Activated CD8-positive, alpha-beta T cell treated with anti-CD3 and anti-CD28 coated beads for 36 hours (primary cell): ENCODE measurements at regions not wholly inside any gene's neighbourhood (a gene's known extent, or its start where the extent isn't known, plus 50 kb on each side); places are given as distances from the start of the nearest gene placed in this dataset.

ENCODE experiments used
- ATAC-seq: fragments of 200-7000 bp; cut with Tn5 transposase; one replicate; pipeline ENCODE4 v1.10.0; 2021; ENCODE audit warnings: mild to moderate bottlenecking, moderate library complexity
- CTCF ChIA-PET: fragments of 350-600 bp; sonication (Branson Sonifier 250); formaldehyde crosslinking; loops from one replicate; lab custom pipeline; 2021; ENCODE audit warnings: antibody characterized with exemption; lab: Charles Lee
- POLR2A ChIA-PET: fragments of 350-600 bp; sonication (Branson Sonifier 250); formaldehyde crosslinking; loops from one replicate; lab custom pipeline; 2021; ENCODE audit warnings: antibody characterized with exemption; lab: Charles Lee
- DNase-seq: peaks from one replicate; pipeline ENCODE4 v3.0.0-alpha.2; 2020
- H3K27ac Mint-ChIP-seq: one replicate; pipeline ENCODE4 v1.8.0; 2021; ENCODE audit warnings: mild to moderate bottlenecking, mixed read lengths
- H3K27me3 Mint-ChIP-seq: one replicate; pipeline ENCODE4 v1.8.0; 2021; ENCODE audit warnings: mixed read lengths
- H3K36me3 Mint-ChIP-seq: one replicate; pipeline ENCODE4 v1.8.0; 2021; ENCODE audit warnings: low read depth, mixed read lengths
- H3K4me1 Mint-ChIP-seq: one replicate; pipeline ENCODE4 v1.8.0; 2021; ENCODE audit warnings: low read depth, mixed read lengths
- H3K4me3 Mint-ChIP-seq: one replicate; pipeline ENCODE4 v1.8.0; 2021; ENCODE audit warnings: mild to moderate bottlenecking, moderate library complexity, mixed read lengths
- H3K9me3 Mint-ChIP-seq: one replicate; pipeline ENCODE4 v1.8.0; 2021; ENCODE audit warnings: mixed read lengths
- intact Hi-C: fragments of 100-400 bp; cut with micrococcal nuclease; formaldehyde crosslinking; loops from one replicate; pipeline ENCODE4 v1.10.0; 2022
- TF ChIP-seq, protein P1 (sequence below): fragments of 200-600 bp; IDR thresholded peaks from one replicate; pipeline ENCODE4 v1.8.0; 2022; ENCODE audit warnings: antibody characterized with exemption, mild to moderate bottlenecking

DNA sequence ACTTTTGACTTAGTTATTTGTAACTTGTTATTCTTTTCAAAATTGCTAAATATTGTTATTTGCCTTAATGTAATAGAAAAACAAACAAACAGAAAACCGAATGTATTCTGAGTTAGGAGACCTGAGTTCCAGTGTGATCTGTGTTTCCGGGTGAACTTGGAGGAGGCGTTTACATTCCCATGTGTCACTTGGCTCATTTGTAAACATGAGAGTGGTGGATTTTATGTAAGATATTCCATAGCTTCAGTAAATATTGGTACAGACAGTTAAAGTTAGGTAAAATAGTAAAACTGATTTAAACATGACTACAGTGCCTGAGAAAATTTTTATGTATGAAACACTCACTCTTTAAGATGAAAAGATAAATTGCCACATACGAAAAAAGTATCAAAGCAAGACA lies 287.3 kb upstream of the POU1F1 start:
- TF ChIP-seq, protein P1, sequence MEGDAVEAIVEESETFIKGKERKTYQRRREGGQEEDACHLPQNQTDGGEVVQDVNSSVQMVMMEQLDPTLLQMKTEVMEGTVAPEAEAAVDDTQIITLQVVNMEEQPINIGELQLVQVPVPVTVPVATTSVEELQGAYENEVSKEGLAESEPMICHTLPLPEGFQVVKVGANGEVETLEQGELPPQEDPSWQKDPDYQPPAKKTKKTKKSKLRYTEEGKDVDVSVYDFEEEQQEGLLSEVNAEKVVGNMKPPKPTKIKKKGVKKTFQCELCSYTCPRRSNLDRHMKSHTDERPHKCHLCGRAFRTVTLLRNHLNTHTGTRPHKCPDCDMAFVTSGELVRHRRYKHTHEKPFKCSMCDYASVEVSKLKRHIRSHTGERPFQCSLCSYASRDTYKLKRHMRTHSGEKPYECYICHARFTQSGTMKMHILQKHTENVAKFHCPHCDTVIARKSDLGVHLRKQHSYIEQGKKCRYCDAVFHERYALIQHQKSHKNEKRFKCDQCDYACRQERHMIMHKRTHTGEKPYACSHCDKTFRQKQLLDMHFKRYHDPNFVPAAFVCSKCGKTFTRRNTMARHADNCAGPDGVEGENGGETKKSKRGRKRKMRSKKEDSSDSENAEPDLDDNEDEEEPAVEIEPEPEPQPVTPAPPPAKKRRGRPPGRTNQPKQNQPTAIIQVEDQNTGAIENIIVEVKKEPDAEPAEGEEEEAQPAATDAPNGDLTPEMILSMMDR, result no peak
- no peak overlapping the region for H3K27ac Mint-ChIP-seq
- no peaks in the 10 kb centered on the region for H3K27me3 Mint-ChIP-seq
- no peaks in the 10 kb centered on the region for H3K36me3 Mint-ChIP-seq
- DNase-seq (no peak), ATAC-seq (no peak)
- H3K4me1 Mint-ChIP-seq, result no peaks in the 10 kb centered on the region
- POLR2A ChIA-PET, result no interaction called here
- no peaks in the 10 kb centered on the region for H3K9me3 Mint-ChIP-seq
- CTCF ChIA-PET, result no interaction called here
- intact Hi-C loops, result no loop called here
- H3K4me3 Mint-ChIP-seq, result no peak overlapping the region

DNA sequence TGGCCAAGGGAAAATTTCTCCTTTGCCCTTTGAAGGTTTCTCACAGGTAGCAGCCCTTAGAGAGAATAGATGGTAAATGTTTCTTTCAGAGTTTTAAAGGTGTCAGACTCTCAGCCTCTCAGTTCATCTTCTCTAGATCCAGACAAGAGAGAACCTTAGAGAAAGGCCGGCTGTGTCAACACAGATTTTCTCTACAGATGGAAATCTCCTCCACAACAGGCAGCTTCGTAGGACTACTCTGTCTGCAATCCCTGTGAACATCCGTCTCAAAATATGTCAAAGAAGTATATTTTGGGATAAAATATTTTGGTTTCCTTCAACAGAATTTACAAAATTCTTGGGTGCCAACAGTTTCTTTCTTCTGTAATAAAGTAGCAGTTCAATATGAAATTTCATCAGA lies 282.1 kb upstream of the POU1F1 start:
- CTCF ChIA-PET, result no interaction called here
- ATAC-seq (no peak), DNase-seq (no peak)
- Mint-ChIP-seq H3K4me1 (no peaks in the 10 kb centered on the region), H3K27me3 (no peaks in the 10 kb centered on the region), H3K36me3 (no peaks in the 10 kb centered on the region), H3K4me3 (no peak overlapping the region), H3K27ac (no peak overlapping the region), H3K9me3 (no peaks in the 10 kb centered on the region)
- TF ChIP-seq, protein P1, result no peak
- POLR2A ChIA-PET, result no interaction called here
- intact Hi-C loops, result no loop called here

DNA sequence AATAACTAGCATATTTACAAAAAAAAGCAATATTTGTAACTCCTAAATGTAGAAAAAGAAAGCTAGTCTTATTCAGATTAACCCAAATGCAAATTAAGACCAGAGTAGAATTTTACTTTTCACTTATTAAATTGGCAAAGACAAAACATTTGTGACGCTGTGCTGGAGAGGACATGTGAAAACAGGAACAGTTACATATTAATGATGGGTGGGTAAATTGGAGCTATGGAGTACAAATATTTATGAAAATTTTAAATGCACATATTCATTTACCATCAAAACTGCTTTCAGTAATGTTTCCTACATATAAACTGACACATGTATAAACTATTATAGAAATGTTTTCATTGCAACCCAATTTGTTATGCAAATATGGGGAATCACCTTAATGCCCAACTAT lies 278.9 kb upstream of the POU1F1 start:
- CTCF ChIA-PET, result no interaction called here
- no peak overlapping the region for H3K4me3 Mint-ChIP-seq
- no peak for ATAC-seq
- no peaks in the 10 kb centered on the region for H3K36me3 Mint-ChIP-seq
- POLR2A ChIA-PET, result no interaction called here
- intact Hi-C loops, result no loop called here
- no peak overlapping the region for H3K27ac Mint-ChIP-seq
- DNase-seq, result no peak
- H3K4me1 Mint-ChIP-seq, result no peaks in the 10 kb centered on the region
- no peaks in the 10 kb centered on the region for H3K27me3 Mint-ChIP-seq
- no peaks in the 10 kb centered on the region for H3K9me3 Mint-ChIP-seq
- TF ChIP-seq, protein P1, result no peak

DNA sequence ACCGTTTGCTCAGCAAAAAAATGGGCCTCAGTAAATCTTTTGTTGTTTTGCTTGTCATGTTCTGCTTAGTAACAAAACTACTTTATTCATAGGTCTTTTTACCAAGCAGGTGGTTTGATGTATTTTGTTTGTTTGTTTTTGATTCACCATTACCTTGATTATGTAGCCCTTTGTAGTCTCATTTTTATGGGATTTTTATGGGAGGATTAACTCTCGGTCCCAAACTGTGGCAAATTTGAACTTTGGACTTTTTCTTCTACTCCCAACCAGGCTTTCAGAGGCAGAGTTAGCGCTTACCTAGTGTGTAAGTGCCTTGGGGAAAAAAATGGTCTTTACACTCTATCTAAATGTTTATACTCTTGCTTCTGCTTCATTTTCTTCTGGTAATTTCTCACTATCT lies 276.7 kb upstream of the POU1F1 start:
- Mint-ChIP-seq H3K27ac (no peak overlapping the region), H3K36me3 (no peaks in the 10 kb centered on the region), H3K27me3 (no peaks in the 10 kb centered on the region), H3K4me1 (no peaks in the 10 kb centered on the region), H3K9me3 (no peaks in the 10 kb centered on the region), H3K4me3 (no peak overlapping the region)
- POLR2A ChIA-PET, result no interaction called here
- intact Hi-C loops, result no loop called here
- no peak for ATAC-seq
- TF ChIP-seq, protein P1, result no peak
- no peak for DNase-seq
- CTCF ChIA-PET, result no interaction called here

DNA sequence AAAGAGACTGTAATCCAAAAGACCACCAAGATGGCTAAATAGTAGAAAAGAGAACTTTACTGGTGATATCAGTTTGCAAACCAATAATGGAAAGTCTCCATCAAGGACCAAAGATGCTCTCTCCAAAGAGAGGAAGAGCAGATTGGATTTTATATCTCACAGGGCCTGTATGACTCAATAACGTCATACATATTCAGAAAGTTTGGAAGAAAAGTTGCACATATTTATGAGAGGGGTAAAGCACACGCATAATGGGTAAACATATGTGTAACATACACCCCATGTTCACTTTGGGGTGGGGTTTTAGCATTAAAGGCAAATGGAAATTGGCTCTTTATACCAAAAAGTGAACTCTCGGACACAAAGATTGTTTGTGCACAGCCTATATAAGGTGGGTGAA lies 274.5 kb upstream of the POU1F1 start:
- Mint-ChIP-seq H3K4me1 (no peaks in the 10 kb centered on the region), H3K36me3 (no peaks in the 10 kb centered on the region), H3K9me3 (no peaks in the 10 kb centered on the region), H3K27ac (no peak overlapping the region), H3K4me3 (no peak overlapping the region), H3K27me3 (no peaks in the 10 kb centered on the region)
- TF ChIP-seq, protein P1, result no peak
- ChIA-PET CTCF (no interaction called here), POLR2A (no interaction called here)
- intact Hi-C loops, result no loop called here
- ATAC-seq (no peak), DNase-seq (no peak)
